ENCODE measurements at regions not wholly inside any gene's neighbourhood (a gene's known extent, or its start where the extent isn't known, plus 50 kb on each side); places are given as distances from the start of the nearest gene placed in this dataset.

DNA sequence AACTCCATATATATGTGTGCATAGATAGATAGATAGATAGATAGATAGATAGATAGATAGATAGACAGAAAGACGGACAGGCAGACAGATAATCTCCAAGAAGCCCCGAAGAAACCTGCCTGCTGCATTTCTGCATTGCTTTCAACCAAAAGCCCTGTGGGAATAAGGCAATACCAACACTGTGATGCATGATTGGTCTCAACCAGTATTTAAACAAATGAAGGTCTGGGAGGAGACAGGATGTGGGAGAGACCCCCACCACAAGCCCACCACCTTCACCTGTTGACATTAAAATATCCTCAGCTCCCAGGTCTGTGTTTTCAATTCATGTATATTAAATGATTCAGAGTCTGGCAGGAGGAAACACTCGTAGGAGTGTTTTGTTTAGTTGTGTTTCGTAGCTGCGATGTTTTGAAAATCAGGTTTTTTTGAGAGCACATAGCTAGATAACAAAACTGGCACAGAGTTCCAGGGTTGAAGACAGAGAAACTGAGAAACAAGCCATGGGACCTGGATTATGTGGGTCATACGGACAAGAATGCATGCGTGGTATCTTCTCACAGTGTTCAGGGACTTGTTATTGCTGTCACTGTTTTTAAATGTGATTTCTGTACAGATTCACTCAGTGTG lies 200.7 kb upstream of the AHR start:
- TF ChIP-seq EZH2phosphoT487 (IDR thresholded peaks at IDR 0.05; ENCODE audit: insufficient read depth, low read depth): no peak
- TF ChIP-seq EZH2 (IDR thresholded peaks at IDR 0.05; ENCODE audit: insufficient read depth, poor library complexity, severe bottlenecking): no peak
